ENCODE measurements at regions not wholly inside any gene's neighbourhood (a gene's known extent, or its start where the extent isn't known, plus 50 kb on each side); places are given as distances from the start of the nearest gene placed in this dataset.

GRCh38 chr12:115370650-115371049 lies 686.7 kb upstream of the TBX3 start:
- no peak for TF ChIP-seq ZNF274 (IDR thresholded peaks at IDR 0.05; ENCODE audit: low read depth, low read length)
- TF ChIP-seq YY1 (IDR thresholded peaks at IDR 0.05; ENCODE audit: insufficient read depth, insufficient read length) = no peak

Measured in NT2/D1 (cell line).